ENCODE measurements at regions not wholly inside any gene's neighbourhood (a gene's known extent, or its start where the extent isn't known, plus 50 kb on each side); places are given as distances from the start of the nearest gene placed in this dataset.

DNA sequence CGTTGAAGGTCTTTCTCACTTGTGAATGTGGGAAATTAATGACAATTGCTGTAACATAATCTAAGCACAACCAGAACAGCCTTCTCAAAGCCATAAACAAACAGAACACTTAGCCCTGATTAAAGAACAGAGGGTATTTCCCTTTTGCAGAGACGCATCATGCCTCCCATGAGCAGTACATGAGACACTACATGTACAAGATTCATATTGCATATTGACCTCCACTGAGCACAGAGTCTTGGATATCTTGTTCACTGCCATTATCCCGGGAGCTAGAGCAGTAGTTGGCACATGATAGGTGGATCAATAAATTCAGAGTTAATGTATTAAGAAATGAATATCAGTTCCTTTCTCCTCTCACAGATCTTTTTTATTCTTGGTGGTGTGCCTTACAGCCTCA lies 1194.3 kb upstream of the TENM4 start:
- no peaks in the 10 kb centered on the region for H3K4me1 ChIP-seq
- no peaks in the 10 kb centered on the region for H3K9me3 ChIP-seq
- TF ChIP-seq, protein P1, sequence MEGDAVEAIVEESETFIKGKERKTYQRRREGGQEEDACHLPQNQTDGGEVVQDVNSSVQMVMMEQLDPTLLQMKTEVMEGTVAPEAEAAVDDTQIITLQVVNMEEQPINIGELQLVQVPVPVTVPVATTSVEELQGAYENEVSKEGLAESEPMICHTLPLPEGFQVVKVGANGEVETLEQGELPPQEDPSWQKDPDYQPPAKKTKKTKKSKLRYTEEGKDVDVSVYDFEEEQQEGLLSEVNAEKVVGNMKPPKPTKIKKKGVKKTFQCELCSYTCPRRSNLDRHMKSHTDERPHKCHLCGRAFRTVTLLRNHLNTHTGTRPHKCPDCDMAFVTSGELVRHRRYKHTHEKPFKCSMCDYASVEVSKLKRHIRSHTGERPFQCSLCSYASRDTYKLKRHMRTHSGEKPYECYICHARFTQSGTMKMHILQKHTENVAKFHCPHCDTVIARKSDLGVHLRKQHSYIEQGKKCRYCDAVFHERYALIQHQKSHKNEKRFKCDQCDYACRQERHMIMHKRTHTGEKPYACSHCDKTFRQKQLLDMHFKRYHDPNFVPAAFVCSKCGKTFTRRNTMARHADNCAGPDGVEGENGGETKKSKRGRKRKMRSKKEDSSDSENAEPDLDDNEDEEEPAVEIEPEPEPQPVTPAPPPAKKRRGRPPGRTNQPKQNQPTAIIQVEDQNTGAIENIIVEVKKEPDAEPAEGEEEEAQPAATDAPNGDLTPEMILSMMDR (IDR thresholded peaks at IDR 0.05), result no peak
- no peaks in the 10 kb centered on the region for H3K27me3 ChIP-seq (ENCODE audit: low read depth)
- intact Hi-C loops (cut with DNase I), result no loop called here
- no peak for DNase-seq
- no peaks in the 10 kb centered on the region for H3K36me3 ChIP-seq
- ATAC-seq, result no peak
- no peak overlapping the region for H3K27ac ChIP-seq
- no peak overlapping the region for H3K4me3 ChIP-seq

DNA sequence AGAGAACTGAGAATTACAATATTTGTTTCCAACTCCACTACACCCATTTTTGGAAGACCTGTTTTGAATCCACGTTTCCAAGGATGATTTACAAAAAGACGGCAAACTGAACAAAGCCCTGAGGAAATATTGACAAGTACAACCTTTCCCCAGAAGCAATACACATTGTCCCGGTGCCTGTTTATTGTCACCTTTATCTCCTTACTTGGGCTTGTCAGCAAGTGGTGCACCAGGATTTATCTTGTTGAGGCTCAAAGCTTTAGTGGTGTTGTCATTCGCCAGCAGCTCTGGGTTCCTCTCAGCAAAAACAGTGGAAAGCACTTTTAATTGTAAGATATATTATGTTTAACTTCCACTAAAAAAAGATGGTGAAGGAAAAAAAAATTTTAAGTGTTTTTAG lies 1191.9 kb upstream of the TENM4 start:
- H3K27me3 ChIP-seq (ENCODE audit: low read depth), result no peaks in the 10 kb centered on the region
- H3K9me3 ChIP-seq, result no peaks in the 10 kb centered on the region
- ATAC-seq (no peak), DNase-seq (no peak)
- intact Hi-C loops (cut with DNase I), result no loop called here
- no peak overlapping the region for H3K4me3 ChIP-seq
- no peaks in the 10 kb centered on the region for H3K36me3 ChIP-seq
- no peak overlapping the region for H3K27ac ChIP-seq
- TF ChIP-seq, protein P1 (IDR thresholded peaks at IDR 0.05), result no peak
- no peaks in the 10 kb centered on the region for H3K4me1 ChIP-seq

DNA sequence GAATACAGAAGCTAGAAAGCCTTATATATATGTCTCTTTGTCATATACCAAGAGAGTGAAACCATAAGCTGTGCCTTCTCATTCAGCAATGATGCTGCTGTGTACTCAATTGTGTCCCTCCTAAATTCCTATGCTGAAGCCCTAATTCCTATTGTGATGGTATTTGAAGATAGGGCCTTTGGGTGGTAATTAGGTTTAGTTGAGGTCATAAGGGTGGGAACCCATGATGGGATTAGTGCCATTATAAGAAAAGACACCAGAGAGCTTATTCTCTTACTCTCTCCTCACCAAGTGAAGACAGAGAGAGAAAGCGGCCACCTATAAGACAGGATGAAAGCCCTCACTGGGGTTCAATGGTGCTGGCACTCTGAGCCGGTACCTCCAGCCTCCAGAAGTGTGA lies 1191.3 kb upstream of the TENM4 start:
- intact Hi-C loops (cut with DNase I), result no loop called here
- ATAC-seq, result no peak
- TF ChIP-seq, protein P1 (IDR thresholded peaks at IDR 0.05), result no peak

DNA sequence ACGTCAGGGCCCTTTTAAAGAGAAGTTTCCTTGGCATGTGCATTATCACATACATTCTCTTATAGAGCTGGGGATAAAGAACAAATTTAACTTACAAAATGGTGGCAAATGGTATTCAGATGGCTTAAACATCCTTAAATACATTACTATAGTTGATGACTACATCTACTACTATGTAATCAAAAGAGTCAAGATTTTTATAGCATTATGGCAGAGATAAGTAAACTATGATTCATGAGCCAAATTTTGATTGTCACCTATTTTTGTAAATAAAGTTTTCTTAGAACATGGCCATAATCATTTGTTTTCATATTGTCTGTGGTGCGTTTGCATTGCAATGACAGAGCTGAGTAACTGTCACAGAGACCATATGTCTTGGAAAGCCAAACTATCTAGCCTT lies 1188.6 kb upstream of the TENM4 start:
- ATAC-seq (no peak), DNase-seq (no peak)
- intact Hi-C loops (cut with DNase I), result no loop called here
- no peaks in the 10 kb centered on the region for H3K27me3 ChIP-seq (ENCODE audit: low read depth)
- no peak overlapping the region for H3K27ac ChIP-seq
- H3K4me1 ChIP-seq, result no peaks in the 10 kb centered on the region
- H3K4me3 ChIP-seq, result no peak overlapping the region
- TF ChIP-seq, protein P1 (IDR thresholded peaks at IDR 0.05), result no peak
- no peaks in the 10 kb centered on the region for H3K36me3 ChIP-seq
- H3K9me3 ChIP-seq, result no peaks in the 10 kb centered on the region

More for the DNA sequence above, 1191.3 kb upstream of the TENM4 start:
- Histone ChIP-seq H3K27ac (no peak overlapping the region), H3K9me3 (no peaks in the 10 kb centered on the region), H3K27me3 (ENCODE audit: low read depth) (no peaks in the 10 kb centered on the region), H3K4me1 (no peaks in the 10 kb centered on the region), H3K36me3 (no peaks in the 10 kb centered on the region), H3K4me3 (no peak overlapping the region)
- no peak for DNase-seq

DNA sequence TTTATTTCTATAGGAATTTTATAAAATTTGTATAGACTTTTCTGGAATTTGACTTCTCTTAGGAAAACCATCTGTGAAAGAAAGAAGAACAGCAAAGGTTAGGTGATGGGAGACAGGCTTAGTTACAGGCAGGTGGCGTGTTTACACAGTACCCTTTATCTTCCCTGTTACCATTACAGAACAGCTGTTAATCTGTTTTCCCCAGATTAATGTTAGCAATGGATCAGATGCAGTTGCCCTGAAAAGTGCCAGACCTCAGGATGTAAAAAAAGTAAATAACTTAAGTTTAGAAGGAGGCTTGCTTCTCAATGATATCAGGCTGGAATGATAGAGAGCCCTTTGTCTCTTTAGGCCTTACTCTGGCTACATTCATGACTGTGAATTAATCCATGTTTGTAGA lies 1186.5 kb upstream of the TENM4 start:
- no peak for ATAC-seq
- TF ChIP-seq, protein P1 (IDR thresholded peaks at IDR 0.05), result no peak
- intact Hi-C loops (cut with DNase I), result no loop called here

DNA sequence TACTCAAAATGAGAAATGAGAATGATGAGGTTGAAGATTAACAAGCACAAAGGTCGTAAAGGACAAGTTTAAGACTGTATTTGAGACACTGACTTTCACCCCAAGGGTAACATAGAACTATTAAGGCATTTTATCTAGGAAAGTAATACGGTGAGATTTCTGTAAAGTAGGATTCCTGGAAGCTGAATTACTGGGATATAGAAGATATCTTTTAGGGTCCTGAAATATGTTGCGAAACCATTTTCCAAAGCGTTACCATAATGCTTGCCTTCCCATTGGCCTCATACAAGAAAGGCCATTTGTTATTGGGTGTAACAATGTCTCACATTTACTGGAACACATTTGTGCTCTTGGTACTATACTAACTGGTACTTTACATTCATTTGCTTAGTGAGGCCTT lies 1185.9 kb upstream of the TENM4 start:
- intact Hi-C loops (cut with DNase I), result no loop called here
- H3K9me3 ChIP-seq, result no peaks in the 10 kb centered on the region

More for the DNA sequence above, 1186.5 kb upstream of the TENM4 start:
- Histone ChIP-seq H3K27me3 (ENCODE audit: low read depth) (no peaks in the 10 kb centered on the region), H3K4me3 (no peak overlapping the region), H3K4me1 (no peaks in the 10 kb centered on the region), H3K36me3 (no peaks in the 10 kb centered on the region), H3K27ac (no peak overlapping the region), H3K9me3 (no peaks in the 10 kb centered on the region)
- DNase-seq, result no peak

More for the DNA sequence above, 1185.9 kb upstream of the TENM4 start:
- no peak overlapping the region for H3K4me3 ChIP-seq
- H3K27ac ChIP-seq, result no peak overlapping the region
- TF ChIP-seq, protein P1 (IDR thresholded peaks at IDR 0.05), result no peak
- no peaks in the 10 kb centered on the region for H3K4me1 ChIP-seq
- ATAC-seq (no peak), DNase-seq (no peak)
- H3K27me3 ChIP-seq (ENCODE audit: low read depth), result no peaks in the 10 kb centered on the region
- no peaks in the 10 kb centered on the region for H3K36me3 ChIP-seq

Measured in lower lobe of right lung (tissue), 2 donors.